K562 (cell line): ENCODE measurements at regions not wholly inside any gene's neighbourhood (a gene's known extent, or its start where the extent isn't known, plus 50 kb on each side); places are given as distances from the start of the nearest gene placed in this dataset.

Experiments used
- ATAC-seq: fragments of 200-7000 bp; cut with Tn5 transposase; 3 replicates; pipeline ENCODE4 v1.9.1; 2020; ENCODE audit warnings: moderate library complexity
- BruUV-seq: library from RNA; stranded (reverse); fragments of 400-500 nt; replicated peaks from 2 replicates; lab custom pipeline; 2021; lab: Mats Ljungman, UMichigan
- CTCF ChIA-PET: fragments of 300-600 bp; formaldehyde crosslinking; extraction: SDS; loops from one replicate; lab custom pipeline; 2021; ENCODE audit warnings: low intra/inter-chr PET ratio; lab: Yijun Ruan, JAX
- POLR2A ChIA-PET: fragments of 300-600, 350-650 bp; sonication (Branson Sonifier 250); formaldehyde crosslinking; extraction: SDS; loops from one replicate; lab custom pipeline; 2021; ENCODE audit warnings: antibody characterized with exemption, inconsistent platforms; lab: Yijun Ruan, JAX
- DNase-seq, 4 experiments: peaks; one replicate each; pipeline versions ENCODE4 v3.0.0 to v3.0.0-alpha.2; 2011 to 2018; ENCODE audit warnings: low spot score in 3 of 4, mixed read lengths in 3 of 4; ENCODE audit errors: extremely low read depth in 1 of 4
- FAIRE-seq: peaks from 2 replicates; lab custom pipeline; 2011; peaks lifted over from hg19 to GRCh38; lab: Jason Lieb, UNC
- H2AFZ ChIP-seq: 2 replicates; pipeline ENCODE4 v1.6.0; 2011; ENCODE audit warnings: low read depth, low read length, control low read depth, inconsistent platforms
- H3K27ac ChIP-seq: fragments of 200-600 bp; 3 replicates; pipeline ENCODE4 v1.8.0; 2011; ENCODE audit warnings: low read depth, mild to moderate bottlenecking, control low read depth, inconsistent platforms, low read length, moderate library complexity, mixed read lengths; ENCODE audit errors: extremely low read depth
- H3K27me3 ChIP-seq, 2 experiments: fragments of 300-600 bp in 1 of 2; 2 replicates in 1 of 2; 3 replicates in 1 of 2; pipeline versions ENCODE4 v1.6.0 to v1.8.0; 2011; ENCODE audit warnings: inconsistent platforms in 2 of 2, low read length in 2 of 2, mild to moderate bottlenecking in 1 of 2, mixed read lengths in 1 of 2, moderate library complexity in 1 of 2; ENCODE audit not compliant: control insufficient read depth in 2 of 2, insufficient read depth in 2 of 2
- H3K36me3 ChIP-seq: fragments of 300-600 bp; 3 replicates; pipeline ENCODE4 v1.8.0; 2011; ENCODE audit warnings: mild to moderate bottlenecking, low read length, inconsistent platforms; ENCODE audit not compliant: control insufficient read depth, insufficient read depth
- H3K4me1 ChIP-seq, 2 experiments: fragments of 200-600 bp in 1 of 2; replicated peaks in 1 of 2; 2 replicates in 1 of 2; 3 replicates in 1 of 2; pipeline versions ENCODE4 v1.5.1 to v1.8.0; 2011; ENCODE audit warnings: inconsistent platforms in 2 of 2, low read length in 2 of 2, mild to moderate bottlenecking in 1 of 2, mixed read lengths in 1 of 2, moderate library complexity in 1 of 2; ENCODE audit not compliant: control insufficient read depth in 2 of 2, insufficient read depth in 2 of 2
- H3K4me2 ChIP-seq: 2 replicates; pipeline ENCODE4 v1.6.1; 2011; ENCODE audit warnings: low read length, control low read depth, inconsistent platforms, mixed read lengths; ENCODE audit not compliant: insufficient read depth
- H3K4me3 ChIP-seq: fragments of 200-600 bp; sonication (generic), shearing (Covaris generic); 2 replicates; pipeline ENCODE4 v1.5.1; 2016; ENCODE audit warnings: control low read depth, inconsistent platforms
- H3K79me2 ChIP-seq: fragments of 200-600 bp; 3 replicates; pipeline ENCODE4 v1.8.0; 2011; ENCODE audit warnings: low read length, inconsistent platforms; ENCODE audit not compliant: control insufficient read depth, insufficient read depth
- H3K9ac ChIP-seq, 2 experiments: 2 replicates each; pipeline versions ENCODE4 v1.6.0 to v1.6.1; 2011; ENCODE audit warnings: low read depth in 2 of 2, low read length in 2 of 2, control low read depth in 1 of 2, inconsistent platforms in 1 of 2, mild to moderate bottlenecking in 1 of 2, mixed read lengths in 1 of 2; ENCODE audit not compliant: insufficient read depth in 1 of 2
- H3K9me1 ChIP-seq: one replicate; pipeline ENCODE4 v1.6.0; 2011; ENCODE audit warnings: inconsistent platforms, mild to moderate bottlenecking, low read length, moderate library complexity; ENCODE audit not compliant: control insufficient read depth, insufficient read depth
- H3K9me3 ChIP-seq: replicated peaks from 2 replicates; pipeline ENCODE4 v1.5.1; 2011; ENCODE audit warnings: low read depth, low read length, inconsistent platforms; ENCODE audit not compliant: control insufficient read depth, insufficient read depth
- H4K20me1 ChIP-seq: replicated peaks from 2 replicates; pipeline ENCODE4 v1.6.1; 2011; ENCODE audit warnings: low read length, inconsistent platforms, mixed read lengths; ENCODE audit not compliant: control insufficient read depth, insufficient read depth
- ARID4B ChIP-seq: sonication (generic); formaldehyde crosslinking; IDR thresholded peaks from 2 replicates; pipeline ENCODE4 v1.8.0; 2022; ENCODE audit warnings: mild to moderate bottlenecking, missing genetic modification reagents
- ATF4 ChIP-seq: fragments of 450-650 bp; formaldehyde crosslinking; IDR thresholded peaks from 2 replicates; pipeline ENCODE4 v1.4.0; 2022; ENCODE audit warnings: mild to moderate bottlenecking, moderate library complexity
- FIP1L1 ChIP-seq: fragments of 200-400 bp; formaldehyde crosslinking; IDR thresholded peaks from 2 replicates; pipeline ENCODE4 v1.6.1; 2018; ENCODE audit warnings: mild to moderate bottlenecking, low read depth, low read length; ENCODE audit not compliant: poor library complexity, severe bottlenecking
- POLR2AphosphoS2 ChIP-seq: IDR thresholded peaks from 2 replicates; pipeline ENCODE4 v1.6.1; 2012; ENCODE audit warnings: low read length, improper control_type of control experiment
- RBM15 ChIP-seq: fragments of 200-400 bp; formaldehyde crosslinking; IDR thresholded peaks from 2 replicates; pipeline ENCODE4 v1.6.1; 2018; ENCODE audit warnings: mild to moderate bottlenecking, low read length, moderate library complexity; ENCODE audit not compliant: insufficient read depth
- SMAD1 ChIP-seq: fragments of 150-350 bp; IDR thresholded peaks from 2 replicates; pipeline ENCODE4 v1.6.1; 2014; ENCODE audit warnings: low read length, low read depth; ENCODE audit not compliant: partially characterized antibody
- STAT6 ChIP-seq: sonication (generic); formaldehyde crosslinking; IDR thresholded peaks from 2 replicates; pipeline ENCODE4 v1.8.1; 2023; ENCODE audit warnings: mild to moderate bottlenecking, missing genetic modification reagents
- ZBTB17 ChIP-seq: fragments of 450-650 bp; formaldehyde crosslinking; IDR thresholded peaks from 2 replicates; pipeline ENCODE4 v1.4.0; 2020; ENCODE audit warnings: mild to moderate bottlenecking
- ZNF12 ChIP-seq: sonication (generic); formaldehyde crosslinking; IDR thresholded peaks from 2 replicates; pipeline ENCODE4 v1.4.0; 2020; ENCODE audit warnings: mild to moderate bottlenecking, missing genetic modification reagents
- ZNF124 ChIP-seq: sonication (generic); formaldehyde crosslinking; IDR thresholded peaks from 2 replicates; pipeline ENCODE4 v1.8.1; 2022; ENCODE audit warnings: missing genetic modification reagents
- ZNF197 ChIP-seq: fragments of 200-800 bp; sonication (Bioruptor generic); IDR thresholded peaks from 2 replicates; pipeline ENCODE4 v1.6.1; 2016; ENCODE audit warnings: low read depth, missing genetic modification characterization, missing compliant biosample characterization
- ZNF695 ChIP-seq: fragments of 450-650 bp; formaldehyde crosslinking; IDR thresholded peaks from 2 replicates; pipeline ENCODE4 v1.4.0; 2020; ENCODE audit warnings: mild to moderate bottlenecking, moderate library complexity
- WGBS: fragments of 100-300 bp; shearing (Covaris generic); methylation state at CpG from one replicate; pipeline ENCODE4 v1.1.6; 2016; ENCODE audit warnings: low coverage, mixed read lengths; ENCODE audit not compliant: insufficient coverage; ENCODE audit errors: missing lambda C conversion rate; 5-methylcytosine and 5-hydroxymethylcytosine counted together
- in situ Hi-C: fragments of 300-500 bp; cut with MboI; formaldehyde crosslinking; loops from 4 replicates; pipeline ENCODE4 v1.15.0; 2018; ENCODE audit warnings: inconsistent platforms, mixed read lengths
- intact Hi-C: fragments of 100-400 bp; cut with micrococcal nuclease; formaldehyde crosslinking; loops from 2 replicates; pipeline ENCODE4 v1.14.2; 2022
- TF ChIP-seq, protein P1 (sequence below): IDR thresholded peaks from 2 replicates; pipeline ENCODE4 v1.6.1; 2011; ENCODE audit not compliant: insufficient read length; ENCODE audit errors: extremely low read depth

- H3K27ac ChIP-seq, result no peak overlapping the region
- H3K4me3 ChIP-seq, result no peak overlapping the region
- ATAC-seq, result no peak
- no TSS peak for BruUV-seq
- no peak overlapping the region for H2AFZ ChIP-seq
- H4K20me1 ChIP-seq, result no peaks in the 10 kb centered on the region
- intact Hi-C loops (no loop called here), in situ Hi-C loops (no loop called here)
- POLR2A ChIA-PET, result no interaction called here
- H3K36me3 ChIP-seq, result no peaks in the 10 kb centered on the region
- no peaks in the 10 kb centered on the region for H3K27me3 ChIP-seq
- CTCF ChIA-PET, result no interaction called here
- H3K9ac ChIP-seq, result no peak overlapping the region
- FAIRE-seq, result no peak
- DNase-seq, result no peak
- no peaks in the 10 kb centered on the region for H3K79me2 ChIP-seq
- no peaks in the 10 kb centered on the region for H3K9me1 ChIP-seq
- WGBS, result 3% methylated on average over 3 of the region's 3 CpGs
- H3K4me2 ChIP-seq, result no peak overlapping the region
- H3K4me1 ChIP-seq, result 0 out of 5 replicates have a peak, but pooled peaks cover 0 to 4% of the 10 kb centered on the region in 2 experiments
- no peaks in the 10 kb centered on the region for H3K9me3 ChIP-seq
- TF ChIP-seq FIP1L1 (no peak), STAT6 (CRISPR knock-in tag) (no peak), ZBTB17 (CRISPR knock-in tag) (no peak), ZNF124 (CRISPR knock-in tag) (no peak), ARID4B (CRISPR knock-in tag) (no peak), POLR2AphosphoS2 (no peak), SMAD1 (no peak), ZNF197 (CRISPR knock-in tag) (no peak), ZNF12 (CRISPR knock-in tag) (no peak), ZNF695 (no peak), RBM15 (no peak), ATF4 (no peak)
- TF ChIP-seq, protein P1, sequence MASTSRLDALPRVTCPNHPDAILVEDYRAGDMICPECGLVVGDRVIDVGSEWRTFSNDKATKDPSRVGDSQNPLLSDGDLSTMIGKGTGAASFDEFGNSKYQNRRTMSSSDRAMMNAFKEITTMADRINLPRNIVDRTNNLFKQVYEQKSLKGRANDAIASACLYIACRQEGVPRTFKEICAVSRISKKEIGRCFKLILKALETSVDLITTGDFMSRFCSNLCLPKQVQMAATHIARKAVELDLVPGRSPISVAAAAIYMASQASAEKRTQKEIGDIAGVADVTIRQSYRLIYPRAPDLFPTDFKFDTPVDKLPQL, result no peak
Observed at GRCh38 chr2:188096910-188097309, 194.8 kb upstream of the GULP1 start.
